ENCODE measurements at regions not wholly inside any gene's neighbourhood (a gene's known extent, or its start where the extent isn't known, plus 50 kb on each side); places are given as distances from the start of the nearest gene placed in this dataset.

DNA sequence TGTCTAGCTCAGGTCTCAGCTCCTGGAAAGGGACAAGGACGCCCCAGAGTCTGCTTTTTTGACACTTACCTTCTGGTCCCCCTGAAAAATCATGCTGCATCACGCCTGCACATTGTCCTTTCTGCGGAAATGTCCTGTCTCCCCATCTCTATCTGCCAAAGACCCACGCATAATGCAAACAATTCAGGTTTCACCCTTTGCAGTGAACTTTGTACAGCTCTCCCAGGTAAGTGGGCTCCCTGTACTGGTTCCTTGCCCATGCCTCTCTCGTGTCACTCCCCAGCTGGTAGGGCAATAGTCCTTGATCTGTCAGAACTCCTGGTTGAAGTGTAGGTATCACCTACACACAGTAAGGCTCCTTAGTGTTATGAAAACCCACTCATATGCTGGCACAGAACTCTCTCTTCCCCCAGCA is 102.9 kb upstream of the IRF2BP2 start:
- TF ChIP-seq EZH2 (IDR thresholded peaks at IDR 0.05; ENCODE audit: borderline replicate concordance, insufficient read depth, low read length, poor library complexity, severe bottlenecking): no peak
- TF ChIP-seq, protein P1, sequence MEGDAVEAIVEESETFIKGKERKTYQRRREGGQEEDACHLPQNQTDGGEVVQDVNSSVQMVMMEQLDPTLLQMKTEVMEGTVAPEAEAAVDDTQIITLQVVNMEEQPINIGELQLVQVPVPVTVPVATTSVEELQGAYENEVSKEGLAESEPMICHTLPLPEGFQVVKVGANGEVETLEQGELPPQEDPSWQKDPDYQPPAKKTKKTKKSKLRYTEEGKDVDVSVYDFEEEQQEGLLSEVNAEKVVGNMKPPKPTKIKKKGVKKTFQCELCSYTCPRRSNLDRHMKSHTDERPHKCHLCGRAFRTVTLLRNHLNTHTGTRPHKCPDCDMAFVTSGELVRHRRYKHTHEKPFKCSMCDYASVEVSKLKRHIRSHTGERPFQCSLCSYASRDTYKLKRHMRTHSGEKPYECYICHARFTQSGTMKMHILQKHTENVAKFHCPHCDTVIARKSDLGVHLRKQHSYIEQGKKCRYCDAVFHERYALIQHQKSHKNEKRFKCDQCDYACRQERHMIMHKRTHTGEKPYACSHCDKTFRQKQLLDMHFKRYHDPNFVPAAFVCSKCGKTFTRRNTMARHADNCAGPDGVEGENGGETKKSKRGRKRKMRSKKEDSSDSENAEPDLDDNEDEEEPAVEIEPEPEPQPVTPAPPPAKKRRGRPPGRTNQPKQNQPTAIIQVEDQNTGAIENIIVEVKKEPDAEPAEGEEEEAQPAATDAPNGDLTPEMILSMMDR (IDR thresholded peaks at IDR 0.05; ENCODE audit: poor library complexity, severe bottlenecking): no peak

All from neural cell (in vitro differentiated cells).